Stimulated activated CD8-positive, alpha-beta memory T cell treated with anti-CD3 and anti-CD28 coated beads, Interleukin-2, amount 100 ng/mL, for 48 hours (primary cell): ENCODE measurements at regions not wholly inside any gene's neighbourhood (a gene's known extent, or its start where the extent isn't known, plus 50 kb on each side); places are given as distances from the start of the nearest gene placed in this dataset.

Source experiments
- DNase-seq, 2 donors: peaks; one replicate each; pipeline ENCODE4 v3.0.0-alpha.2; 2020; ENCODE audit warnings: low read depth in 2 of 2

DNA sequence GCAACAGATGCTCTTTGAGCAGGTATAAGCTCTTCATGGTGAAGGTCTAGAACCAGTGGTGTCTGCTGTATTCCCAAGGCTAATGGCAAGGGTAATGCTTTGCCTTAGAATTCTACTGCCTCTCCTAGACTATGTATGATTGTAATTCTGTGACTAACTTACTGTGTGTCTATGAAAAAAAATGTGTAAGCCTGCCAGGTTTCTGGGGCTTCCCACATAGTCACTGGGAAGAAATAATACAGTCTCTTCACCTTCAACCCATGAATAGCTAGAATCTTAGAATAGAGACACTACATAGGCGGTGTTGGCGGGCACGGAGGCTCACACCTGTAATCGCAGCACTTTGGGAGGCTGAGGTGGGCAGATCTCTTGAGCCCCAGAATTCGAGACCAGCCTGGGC lies 84.1 kb downstream of the C11orf91 start:
- no peak for DNase-seq

DNA sequence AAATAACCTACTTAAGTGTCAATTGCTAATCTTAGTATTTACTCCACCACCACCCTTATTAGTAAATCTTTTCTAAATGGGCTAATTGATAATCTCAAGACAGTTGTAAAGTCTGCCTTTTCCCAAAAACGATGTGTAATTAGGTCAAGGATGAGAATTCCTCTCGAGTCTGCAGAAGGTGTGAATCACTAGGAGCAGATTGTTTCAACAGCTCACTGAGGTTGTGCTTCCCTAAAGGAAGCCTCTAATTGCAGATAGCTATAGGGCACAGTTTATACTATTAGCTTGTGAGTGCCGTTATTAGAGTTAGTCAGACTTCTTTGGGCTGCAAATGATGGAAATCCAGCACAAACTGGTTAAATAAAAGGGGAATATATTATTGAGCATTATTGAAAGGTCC lies 84.9 kb downstream of the C11orf91 start:
- DNase-seq = no peak

DNA sequence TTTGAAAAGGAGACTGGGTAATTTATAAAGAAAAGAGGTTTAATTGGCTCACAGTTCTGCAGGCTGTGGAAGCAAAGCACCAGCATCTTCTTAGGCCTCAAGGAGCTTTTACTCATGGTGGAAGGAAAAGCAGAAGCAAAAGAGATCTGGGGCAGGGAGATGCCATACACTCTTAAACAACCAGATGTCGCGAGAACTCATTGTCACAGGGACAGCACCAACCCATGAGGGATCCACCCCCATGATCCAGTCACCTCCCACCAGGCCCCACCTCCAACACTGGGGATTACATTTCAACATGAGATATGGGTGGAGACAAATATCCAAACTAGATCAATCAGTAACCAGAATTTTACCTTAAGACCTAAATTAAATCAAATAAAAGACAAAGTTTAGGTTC lies 87.2 kb downstream of the C11orf91 start:
- DNase-seq = no peak

DNA sequence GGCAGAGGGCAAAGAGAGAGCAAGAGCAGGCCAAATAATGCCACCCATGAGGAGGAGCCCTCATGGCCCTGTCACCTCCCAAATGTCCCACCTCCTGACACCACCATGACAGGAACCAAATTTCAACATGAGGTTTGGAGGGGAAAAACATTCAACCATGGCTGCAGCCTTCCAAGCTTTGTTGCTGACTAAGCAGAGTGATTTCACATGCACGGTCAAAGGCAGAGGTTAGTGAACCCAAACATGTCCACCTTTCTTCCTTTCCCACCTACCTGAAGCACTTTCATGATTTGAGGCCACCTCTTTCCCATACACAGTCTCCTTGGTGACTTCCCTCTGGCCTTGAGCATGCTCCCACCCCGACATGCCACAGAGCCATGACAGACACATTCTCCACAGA lies 89.7 kb downstream of the C11orf91 start:
- no peak for DNase-seq

DNA sequence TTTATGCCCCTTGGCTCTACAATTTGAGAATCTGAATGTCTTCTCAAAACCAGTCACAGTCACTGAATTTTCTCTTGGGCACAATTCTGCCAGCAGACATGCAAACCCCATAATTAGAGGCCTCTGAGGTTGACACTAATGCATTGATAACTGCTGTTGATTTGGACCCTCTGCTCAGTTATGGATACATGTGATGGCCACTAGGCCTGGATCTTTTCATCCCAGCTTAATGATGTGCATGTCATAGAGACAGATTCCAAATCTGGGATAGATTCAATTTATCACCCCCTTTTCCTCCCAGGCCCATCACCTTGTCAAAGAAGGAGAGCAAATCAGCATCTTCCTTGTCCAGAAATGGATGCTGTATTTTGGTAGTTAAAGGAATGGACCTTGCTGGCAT lies 92.2 kb downstream of the C11orf91 start:
- no peak for DNase-seq

DNA sequence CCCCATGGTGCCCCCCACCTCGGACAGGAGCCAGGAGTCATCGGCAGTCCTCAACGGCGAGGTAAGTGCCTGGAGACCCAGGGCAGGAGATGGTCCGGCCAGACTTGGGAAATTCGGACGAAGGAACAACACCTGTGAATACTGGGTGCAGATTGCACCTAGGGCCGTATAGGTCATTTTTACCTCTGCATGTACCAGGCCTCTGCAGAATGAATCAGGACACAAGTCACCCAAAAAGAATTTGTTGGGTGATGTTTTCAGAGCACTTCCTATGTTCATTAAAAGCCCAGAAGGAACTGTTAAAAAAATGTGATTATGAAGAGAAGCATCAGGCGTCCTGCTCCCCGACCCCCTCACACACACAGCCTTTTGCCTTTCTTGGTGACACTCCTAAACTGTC lies 93.9 kb downstream of the C11orf91 start:
- DNase-seq = no peak

DNA sequence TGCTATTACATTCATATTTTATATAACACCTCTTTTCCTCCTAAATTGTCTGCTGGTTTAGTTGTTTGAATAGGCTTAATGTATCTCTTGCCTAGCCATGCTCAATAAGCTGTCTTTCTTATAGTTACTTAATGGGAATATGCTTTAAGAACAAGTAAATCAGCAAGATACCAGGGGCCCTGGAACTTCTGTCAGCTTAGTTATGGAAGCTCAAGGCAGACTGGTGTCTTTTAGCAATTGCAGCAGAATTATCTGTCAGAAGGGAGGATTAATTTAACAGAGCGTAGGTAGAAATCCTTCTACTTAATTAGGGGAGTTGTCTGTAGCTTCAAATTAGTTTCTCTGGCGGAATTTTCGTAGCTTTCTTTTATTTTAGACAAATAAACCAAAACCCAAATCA lies 94.9 kb downstream of the C11orf91 start:
- DNase-seq = no peak

GRCh38 chr11:33598426-33599069 lies 102.1 kb downstream of the C11orf91 start:
- no peak for DNase-seq

- no peak for DNase-seq
These were observed 106.4 kb downstream of the C11orf91 start for GRCh38 chr11:33594188-33594587.

DNA sequence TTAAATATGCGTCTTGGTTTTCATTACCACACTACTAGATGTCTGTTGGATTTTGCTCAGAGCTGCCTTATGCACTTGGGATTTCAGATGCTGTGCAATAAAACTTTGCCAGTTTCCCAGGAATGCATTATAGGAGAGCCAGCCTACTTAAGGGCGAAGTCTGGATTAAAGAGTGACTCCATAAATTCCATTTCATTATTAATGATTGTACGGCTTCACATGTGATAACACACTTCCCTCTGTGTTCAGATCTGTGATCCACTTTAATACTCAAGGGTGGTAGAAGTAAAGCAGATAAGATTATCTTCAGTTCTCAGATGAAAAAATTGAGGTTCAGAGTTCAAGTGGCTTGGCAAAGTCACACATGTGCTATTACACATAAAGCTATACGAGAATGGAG lies 110.2 kb downstream of the C11orf91 start:
- no peak for DNase-seq

DNA sequence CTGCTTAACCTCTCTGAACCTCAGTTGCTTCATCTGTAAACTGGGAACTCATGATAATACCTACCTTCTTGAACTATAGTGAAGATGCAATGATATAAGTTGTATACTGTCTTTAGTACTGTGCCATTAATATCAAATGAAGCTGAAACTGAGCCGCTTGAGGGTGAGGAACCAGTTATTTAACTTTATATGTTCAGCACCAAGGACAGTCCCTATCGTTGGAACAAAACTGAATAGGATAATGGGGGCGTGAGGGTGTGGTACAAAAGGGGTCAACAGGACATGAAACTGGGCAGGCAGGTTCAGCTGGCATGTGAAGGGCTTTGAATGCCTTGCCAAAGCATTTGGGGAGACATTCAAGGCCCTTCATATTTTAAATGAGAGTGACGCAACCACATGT lies 112.6 kb downstream of the C11orf91 start:
- no peak for DNase-seq

DNA sequence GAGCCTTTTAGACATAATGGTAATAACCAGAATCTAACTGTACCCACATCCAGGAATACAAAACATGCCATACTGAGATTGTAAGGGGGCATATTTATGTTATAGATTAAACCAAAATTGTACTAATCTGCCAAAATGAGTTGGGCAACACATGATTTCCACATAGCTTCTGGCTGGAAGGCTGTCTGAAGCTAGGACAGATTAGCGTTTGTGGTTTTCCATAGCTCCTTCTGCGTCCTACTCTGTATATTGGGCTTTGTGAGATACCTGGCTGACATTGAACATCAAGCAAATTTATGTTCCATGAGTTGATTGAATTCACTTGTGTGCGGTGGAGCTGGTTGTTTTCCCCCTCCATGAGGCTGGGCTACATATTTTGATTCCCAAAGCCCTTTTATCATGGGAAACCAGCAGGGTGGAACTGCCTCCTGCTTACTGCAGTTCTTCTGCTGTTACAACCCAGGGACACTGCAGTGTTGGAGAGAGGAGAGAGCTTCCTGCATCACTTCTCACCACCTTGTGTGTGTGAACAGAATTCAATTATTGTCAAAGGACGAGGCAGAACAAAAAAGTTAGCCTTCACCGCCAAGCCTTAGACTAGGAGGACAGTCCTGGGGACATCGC lies 114.9 kb downstream of the C11orf91 start:
- no peak for DNase-seq

DNA sequence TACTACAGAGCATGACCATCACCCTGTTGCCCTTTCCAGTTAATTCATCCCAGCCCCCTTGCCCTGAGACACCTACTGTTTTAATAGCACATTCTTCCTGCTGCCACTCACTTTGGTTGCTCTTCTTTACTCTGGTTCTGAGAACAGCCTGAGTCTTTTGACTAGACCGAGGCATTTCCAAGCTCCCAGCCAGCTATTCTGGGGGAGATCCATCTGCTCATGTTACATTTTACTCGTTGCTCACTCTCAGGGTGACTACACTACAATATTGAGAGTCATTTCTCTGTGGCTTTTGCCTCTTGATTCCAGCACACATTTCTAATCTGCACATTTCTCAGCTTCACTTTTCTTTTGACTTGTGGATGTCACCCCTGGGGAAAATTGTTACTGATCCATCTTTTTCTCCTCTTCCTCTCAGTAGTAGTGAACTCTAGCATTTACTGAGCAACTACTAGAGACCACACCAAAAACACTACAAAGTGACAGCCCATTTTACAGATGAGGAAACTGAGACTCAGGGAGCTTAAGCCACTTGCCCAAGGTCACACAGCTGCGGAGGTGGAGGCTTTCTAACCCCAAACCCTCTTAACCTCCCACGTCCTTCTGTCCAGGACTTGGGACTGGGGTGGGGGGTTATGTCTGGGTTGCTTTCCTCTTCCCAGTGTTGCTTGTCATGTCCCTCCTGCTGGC lies 117.8 kb downstream of the C11orf91 start:
- no peak for DNase-seq

DNA sequence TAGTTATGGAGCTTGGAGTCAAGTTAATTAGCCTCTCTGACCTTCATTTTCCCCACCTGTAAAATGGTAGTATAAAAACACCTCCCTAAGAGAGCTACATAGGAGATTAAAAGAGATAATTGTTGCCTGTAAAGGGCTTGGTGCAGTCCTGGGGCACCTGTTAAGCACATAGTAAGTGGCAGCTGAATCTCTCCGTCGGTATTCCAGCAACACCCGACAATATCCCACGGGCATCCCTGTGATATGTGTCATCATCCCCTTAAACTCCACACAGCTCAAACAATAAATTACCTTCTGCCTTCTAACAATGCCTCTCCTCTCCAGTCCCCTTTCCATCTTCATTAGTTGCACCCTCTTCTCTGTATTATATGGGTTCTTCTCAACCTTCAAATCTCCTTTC lies 121.5 kb downstream of the C11orf91 start:
- no peak for DNase-seq

GRCh38 chr11:33577204-33577603 lies 123.4 kb downstream of the C11orf91 start:
- DNase-seq = no peak

- no peak for DNase-seq
These were observed 125.3 kb downstream of the C11orf91 start for GRCh38 chr11:33575311-33575710.

DNA sequence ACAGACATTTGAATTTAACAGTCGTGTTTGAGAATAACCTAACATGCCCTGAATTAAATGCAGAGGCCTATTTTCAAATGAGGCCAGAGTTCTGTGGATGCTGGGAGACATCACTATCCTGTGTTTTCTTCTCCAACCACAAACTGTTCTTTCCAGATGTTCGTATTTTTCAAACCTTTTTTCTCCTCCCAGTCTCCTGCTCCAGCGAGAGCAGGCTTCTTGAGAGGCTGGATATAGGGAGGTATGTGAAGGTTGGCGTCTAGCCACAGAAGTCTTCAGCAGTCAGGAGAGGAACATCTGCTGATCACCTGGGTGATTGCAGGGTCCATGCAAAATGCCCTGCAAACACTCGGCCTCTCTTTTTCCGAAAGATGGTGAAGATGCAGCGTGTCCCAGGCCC lies 126.3 kb downstream of the C11orf91 start:
- no peak for DNase-seq

GRCh38 chr11:33569333-33569732 lies 131.3 kb downstream of the C11orf91 start:
- DNase-seq = no peak

- DNase-seq = no peak
These were observed 133.6 kb downstream of the C11orf91 start for GRCh38 chr11:33567004-33567403.

- DNase-seq = no peak
These were observed 135.7 kb downstream of the C11orf91 start for GRCh38 chr11:33564856-33565453.

DNA sequence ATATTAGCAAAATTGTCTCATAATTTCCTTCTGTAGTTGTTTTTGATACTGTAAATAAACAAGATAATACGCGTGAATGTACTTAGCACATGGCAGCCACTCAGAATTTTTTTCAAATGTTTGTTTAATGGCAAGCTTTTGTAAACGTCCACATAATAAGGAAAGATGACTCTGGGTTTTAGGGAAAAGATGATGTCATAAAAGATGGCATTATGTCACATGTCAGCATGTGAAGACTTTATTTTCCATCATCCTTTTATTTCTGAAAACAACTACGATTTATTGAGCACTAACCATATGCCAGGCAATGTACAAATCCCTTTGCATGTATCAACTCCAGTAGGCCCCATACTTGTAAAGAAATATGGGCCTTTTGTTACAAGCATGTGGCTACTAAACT lies 139.9 kb downstream of the C11orf91 start:
- DNase-seq = no peak

GRCh38 chr11:33559567-33559966 lies 141.1 kb downstream of the C11orf91 start:
- no peak for DNase-seq

DNA sequence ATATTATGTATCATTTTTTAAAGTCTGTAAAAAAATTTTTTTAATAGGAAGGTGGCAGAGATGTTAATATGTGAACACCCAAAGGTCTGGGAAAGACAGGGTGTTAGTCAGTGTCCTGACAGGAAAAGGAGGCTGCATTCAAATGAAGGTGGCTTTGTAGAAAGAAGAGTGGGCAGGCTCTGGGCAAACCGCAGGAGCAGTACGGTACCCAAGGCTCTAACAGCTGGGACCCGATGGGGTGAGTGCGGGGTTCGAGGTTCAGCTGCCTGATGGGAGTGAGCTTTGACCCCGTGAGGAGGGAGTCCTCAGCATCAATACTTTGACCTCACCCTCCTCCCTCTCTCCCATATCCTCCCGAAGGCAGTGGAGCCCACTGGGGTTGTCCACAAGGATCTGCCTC lies 142.5 kb downstream of the C11orf91 start:
- no peak for DNase-seq
